Calu3 (cell line): ENCODE measurements at regions not wholly inside any gene's neighbourhood (a gene's known extent, or its start where the extent isn't known, plus 50 kb on each side); places are given as distances from the start of the nearest gene placed in this dataset.

Source experiments
- BruUV-seq: library from RNA; stranded (reverse); fragments of 400-500 nt; replicated peaks from 2 replicates; lab custom pipeline; 2021; lab: Mats Ljungman, UMichigan
- CTCF ChIA-PET: fragments of 300-600 bp; sonication (Branson Sonifier 250); formaldehyde crosslinking; loops from one replicate; lab custom pipeline; 2022; ENCODE audit warnings: antibody characterized with exemption; lab: Charles Lee
- DNase-seq: peaks from one replicate; pipeline ENCODE4 v3.0.0; 2022
- H3K27ac Mint-ChIP-seq: one replicate; pipeline ENCODE4 v1.8.0; 2022; ENCODE audit warnings: mixed read lengths; ENCODE audit not compliant: unreplicated experiment
- H3K27me3 Mint-ChIP-seq: one replicate; pipeline ENCODE4 v1.8.0; 2022; ENCODE audit warnings: mixed read lengths; ENCODE audit not compliant: unreplicated experiment
- H3K36me3 Mint-ChIP-seq: one replicate; pipeline ENCODE4 v1.8.0; 2022; ENCODE audit warnings: mild to moderate bottlenecking, moderate library complexity, mixed read lengths; ENCODE audit not compliant: insufficient read depth, unreplicated experiment
- H3K4me1 Mint-ChIP-seq: one replicate; pipeline ENCODE4 v1.8.0; 2022; ENCODE audit warnings: mild to moderate bottlenecking, low read depth, mixed read lengths; ENCODE audit not compliant: unreplicated experiment
- H3K4me3 Mint-ChIP-seq: one replicate; pipeline ENCODE4 v1.8.0; 2022; ENCODE audit warnings: mild to moderate bottlenecking, low read depth, moderate library complexity, mixed read lengths; ENCODE audit not compliant: unreplicated experiment
- H3K9me3 Mint-ChIP-seq: one replicate; pipeline ENCODE4 v1.8.0; 2022; ENCODE audit warnings: low read depth, mixed read lengths; ENCODE audit not compliant: unreplicated experiment
- intact Hi-C: fragments of 100-400 bp; cut with micrococcal nuclease; formaldehyde crosslinking; loops from one replicate; pipeline ENCODE4 v1.10.0; 2022; ENCODE audit not compliant: unreplicated experiment
- TF ChIP-seq, protein P1 (sequence below): fragments of 200-600 bp; IDR thresholded peaks from one replicate; pipeline ENCODE4 v1.8.0; 2022; ENCODE audit warnings: antibody characterized with exemption; ENCODE audit not compliant: unreplicated experiment

DNA sequence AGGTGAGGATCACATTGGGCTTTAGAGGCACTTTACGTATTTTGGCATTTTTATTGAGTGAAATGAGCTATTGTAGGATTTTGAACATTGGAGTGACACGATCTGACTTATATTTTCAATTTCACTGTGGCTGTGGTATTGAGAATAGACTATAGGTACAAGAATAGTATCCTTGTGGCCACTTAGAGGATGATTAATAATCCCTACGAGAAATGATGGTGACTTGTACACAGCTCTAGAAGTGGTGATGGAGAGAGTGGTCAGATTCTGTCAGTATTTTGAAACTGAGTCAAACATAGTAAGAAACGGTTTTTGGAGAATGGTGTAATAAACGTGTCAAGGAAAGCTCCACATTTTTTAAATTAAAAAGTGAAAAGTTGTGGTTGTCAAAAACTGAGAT, 494.7 kb downstream of the EPHA5 start:
- no peaks in the 10 kb centered on the region for H3K27me3 Mint-ChIP-seq
- no peak for DNase-seq
- TF ChIP-seq, protein P1, sequence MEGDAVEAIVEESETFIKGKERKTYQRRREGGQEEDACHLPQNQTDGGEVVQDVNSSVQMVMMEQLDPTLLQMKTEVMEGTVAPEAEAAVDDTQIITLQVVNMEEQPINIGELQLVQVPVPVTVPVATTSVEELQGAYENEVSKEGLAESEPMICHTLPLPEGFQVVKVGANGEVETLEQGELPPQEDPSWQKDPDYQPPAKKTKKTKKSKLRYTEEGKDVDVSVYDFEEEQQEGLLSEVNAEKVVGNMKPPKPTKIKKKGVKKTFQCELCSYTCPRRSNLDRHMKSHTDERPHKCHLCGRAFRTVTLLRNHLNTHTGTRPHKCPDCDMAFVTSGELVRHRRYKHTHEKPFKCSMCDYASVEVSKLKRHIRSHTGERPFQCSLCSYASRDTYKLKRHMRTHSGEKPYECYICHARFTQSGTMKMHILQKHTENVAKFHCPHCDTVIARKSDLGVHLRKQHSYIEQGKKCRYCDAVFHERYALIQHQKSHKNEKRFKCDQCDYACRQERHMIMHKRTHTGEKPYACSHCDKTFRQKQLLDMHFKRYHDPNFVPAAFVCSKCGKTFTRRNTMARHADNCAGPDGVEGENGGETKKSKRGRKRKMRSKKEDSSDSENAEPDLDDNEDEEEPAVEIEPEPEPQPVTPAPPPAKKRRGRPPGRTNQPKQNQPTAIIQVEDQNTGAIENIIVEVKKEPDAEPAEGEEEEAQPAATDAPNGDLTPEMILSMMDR: no peak
- CTCF ChIA-PET: no interaction called here
- no peaks in the 10 kb centered on the region for H3K36me3 Mint-ChIP-seq
- intact Hi-C loops: no loop called here
- H3K4me1 Mint-ChIP-seq: no peaks in the 10 kb centered on the region
- no peaks in the 10 kb centered on the region for H3K9me3 Mint-ChIP-seq
- H3K4me3 Mint-ChIP-seq: no peak overlapping the region
- BruUV-seq: no TSS peak
- no peak overlapping the region for H3K27ac Mint-ChIP-seq

DNA sequence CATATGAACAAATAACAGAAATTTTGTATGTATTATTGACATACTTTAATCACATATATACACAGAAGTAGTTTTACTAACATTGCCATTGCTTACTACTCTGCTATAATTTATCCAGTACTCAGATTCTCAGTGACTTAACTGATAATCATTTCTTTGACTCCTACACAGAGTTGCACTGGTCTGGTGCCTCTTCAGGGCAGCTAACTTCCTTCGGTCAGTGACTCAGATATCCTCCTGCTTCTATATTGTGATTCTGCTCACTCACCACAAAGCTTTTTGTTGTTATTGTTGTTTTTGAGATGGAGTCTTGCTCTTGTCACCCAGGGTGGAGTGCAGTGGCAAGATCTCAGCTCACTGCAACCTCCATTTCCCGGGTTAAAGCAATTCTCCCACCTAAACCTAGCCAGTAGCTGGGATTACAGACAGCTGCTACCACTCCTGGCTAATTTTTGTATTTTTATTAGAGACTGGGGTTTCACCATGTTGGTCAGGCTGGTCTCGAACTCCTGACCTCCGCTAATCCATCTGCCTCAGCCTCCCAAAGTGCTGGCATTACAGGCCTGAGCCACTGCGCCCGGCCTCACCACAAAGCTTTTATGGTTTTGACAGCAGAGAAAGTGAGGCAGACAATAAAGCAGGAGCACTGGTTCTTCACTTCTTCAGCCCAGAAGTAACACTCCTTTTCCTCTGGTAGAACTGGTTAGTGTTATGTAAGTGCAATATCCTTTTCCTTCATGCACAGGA, 499.3 kb downstream of the EPHA5 start:
- TF ChIP-seq, protein P1: no peak
- CTCF ChIA-PET: no interaction called here
- Mint-ChIP-seq H3K4me1 (no peaks in the 10 kb centered on the region), H3K9me3 (peaks cover 3% of the 10 kb centered on the region), H3K36me3 (no peaks in the 10 kb centered on the region), H3K27ac (no peak overlapping the region), H3K4me3 (no peak overlapping the region), H3K27me3 (no peaks in the 10 kb centered on the region)
- no peak for DNase-seq
- intact Hi-C loops: no loop called here
- no TSS peak for BruUV-seq

DNA sequence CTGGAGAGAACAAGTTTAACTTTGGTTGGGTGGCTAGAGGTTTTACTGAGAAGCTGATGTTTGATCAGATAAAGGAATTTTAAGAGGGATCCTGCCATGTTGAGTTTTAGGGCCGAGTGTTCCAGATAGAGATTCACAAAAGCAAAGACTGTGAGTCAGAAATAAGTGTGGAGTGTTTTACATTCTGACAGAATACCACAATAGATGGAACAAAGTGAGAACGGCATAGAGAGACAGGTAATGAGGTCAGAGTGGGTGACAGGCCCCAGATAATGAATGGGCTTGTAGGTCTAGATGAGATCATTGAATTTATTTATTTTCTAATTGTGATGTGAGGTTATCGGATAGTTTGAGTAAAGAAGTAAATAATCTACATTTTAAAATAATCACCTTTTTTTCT, 502.6 kb downstream of the EPHA5 start:
- no peaks in the 10 kb centered on the region for H3K27me3 Mint-ChIP-seq
- intact Hi-C loops: no loop called here
- no peaks in the 10 kb centered on the region for H3K4me1 Mint-ChIP-seq
- CTCF ChIA-PET: no interaction called here
- H3K9me3 Mint-ChIP-seq: peaks cover 3% of the 10 kb centered on the region
- H3K36me3 Mint-ChIP-seq: no peaks in the 10 kb centered on the region
- no peak for DNase-seq
- no peak overlapping the region for H3K4me3 Mint-ChIP-seq
- TF ChIP-seq, protein P1: no peak
- H3K27ac Mint-ChIP-seq: no peak overlapping the region
- BruUV-seq: no TSS peak

GRCh38 chr4:65152205-65152604, 518.1 kb downstream of the EPHA5 start:
- CTCF ChIA-PET: no interaction called here
- Mint-ChIP-seq H3K9me3 (peaks cover 6% of the 10 kb centered on the region), H3K4me3 (no peak overlapping the region), H3K27me3 (no peaks in the 10 kb centered on the region), H3K36me3 (no peaks in the 10 kb centered on the region), H3K4me1 (no peaks in the 10 kb centered on the region), H3K27ac (no peak overlapping the region)
- no peak for DNase-seq
- BruUV-seq: no TSS peak
- intact Hi-C loops: no loop called here
- TF ChIP-seq, protein P1: no peak
